ENCODE measurements at regions not wholly inside any gene's neighbourhood (a gene's known extent, or its start where the extent isn't known, plus 50 kb on each side); places are given as distances from the start of the nearest gene placed in this dataset.
"Not testable (repeated sequence)": the region's sequence is repeated elsewhere in the genome, so short reads cannot be mapped to it uniquely, and the experiment has no call there.

DNA sequence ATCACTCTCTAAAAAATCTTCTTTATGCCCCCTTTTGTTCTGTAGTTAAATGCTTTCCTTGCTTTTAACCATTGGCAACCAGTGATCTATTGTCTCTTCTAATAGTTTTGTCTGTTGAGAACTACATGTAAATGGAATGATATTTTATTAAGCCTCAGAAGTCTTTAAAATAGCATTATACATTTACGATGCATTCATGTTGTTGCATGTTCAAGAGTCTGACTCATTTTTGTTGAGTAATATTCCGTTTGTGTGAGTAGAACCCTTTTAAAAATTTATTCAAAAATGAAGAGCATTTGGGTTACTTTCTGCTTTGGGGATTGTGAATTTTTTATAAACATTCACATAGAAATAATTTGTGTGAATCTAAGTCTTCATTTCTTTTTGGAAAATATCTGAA lies 1352.9 kb downstream of the NCAM2 start:
- DNase-seq = no peak
- peaks cover 0 to 5% (median 0%) of the 10 kb centered on the region in 7 donors for H3K9me3 Mint-ChIP-seq
- H3K27me3 Mint-ChIP-seq = no peaks in the 10 kb centered on the region
- H3K4me1 Mint-ChIP-seq = no peaks in the 10 kb centered on the region
- H3K27ac Mint-ChIP-seq = no peak overlapping the region
- no peaks in the 10 kb centered on the region for H3K36me3 Mint-ChIP-seq
- no peak overlapping the region for H3K4me3 Mint-ChIP-seq
- ATAC-seq (ENCODE audit: low read depth in 2 of 2) = no peak

DNA sequence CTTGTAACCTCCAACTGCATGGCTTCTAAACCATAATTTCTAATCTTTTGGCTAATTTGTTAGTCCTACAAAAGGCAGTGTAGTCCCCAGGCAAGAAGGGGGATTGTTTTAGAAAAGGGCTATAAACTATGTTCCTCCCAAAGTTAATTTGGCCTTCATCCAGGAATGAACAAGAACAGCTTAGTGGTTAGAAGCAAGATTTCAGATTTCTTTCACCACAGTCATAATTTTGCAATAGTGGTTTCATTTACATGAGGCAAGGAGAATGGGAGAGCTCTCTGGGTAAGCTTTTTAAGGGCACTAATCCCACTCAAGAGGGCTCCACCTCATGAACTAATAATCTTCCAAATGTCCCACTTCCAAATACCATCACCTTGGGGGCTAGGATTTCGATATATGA lies 1353.9 kb downstream of the NCAM2 start:
- Mint-ChIP-seq H3K4me1 (no peaks in the 10 kb centered on the region), H3K9me3 (peaks cover 0 to 5% (median 0%) of the 10 kb centered on the region in 7 donors), H3K27ac (no peak overlapping the region), H3K36me3 (no peaks in the 10 kb centered on the region), H3K4me3 (no peak overlapping the region), H3K27me3 (no peaks in the 10 kb centered on the region)
- no peak for DNase-seq
- ATAC-seq (ENCODE audit: low read depth in 2 of 2) = no peak

DNA sequence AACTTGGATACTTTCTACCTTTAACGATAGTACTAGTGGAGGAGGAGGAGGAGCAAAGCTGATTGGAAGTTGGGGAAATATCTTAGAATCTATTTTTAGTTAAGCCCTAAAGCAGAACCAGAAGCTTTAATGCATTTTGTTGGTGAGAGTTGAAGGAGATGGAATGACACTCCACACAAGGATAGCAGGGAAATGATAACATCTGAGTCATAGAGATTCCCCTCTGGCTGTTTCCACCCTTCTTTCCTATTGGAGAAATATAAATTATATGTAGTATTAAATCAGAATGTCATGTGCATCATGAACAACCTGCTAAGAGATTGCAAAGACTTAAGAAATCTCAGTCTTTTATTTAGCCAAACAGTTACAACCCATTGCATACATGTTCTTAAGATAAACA lies 1357.7 kb downstream of the NCAM2 start:
- H3K27me3 Mint-ChIP-seq = no peaks in the 10 kb centered on the region
- DNase-seq = no peak
- H3K27ac Mint-ChIP-seq = no peak overlapping the region
- H3K4me3 Mint-ChIP-seq = no peak overlapping the region
- no peaks in the 10 kb centered on the region for H3K36me3 Mint-ChIP-seq
- no peaks in the 10 kb centered on the region for H3K4me1 Mint-ChIP-seq
- peaks cover 0 to 5% (median 0%) of the 10 kb centered on the region in 7 donors for H3K9me3 Mint-ChIP-seq
- ATAC-seq (ENCODE audit: low read depth in 2 of 2) = no peak

DNA sequence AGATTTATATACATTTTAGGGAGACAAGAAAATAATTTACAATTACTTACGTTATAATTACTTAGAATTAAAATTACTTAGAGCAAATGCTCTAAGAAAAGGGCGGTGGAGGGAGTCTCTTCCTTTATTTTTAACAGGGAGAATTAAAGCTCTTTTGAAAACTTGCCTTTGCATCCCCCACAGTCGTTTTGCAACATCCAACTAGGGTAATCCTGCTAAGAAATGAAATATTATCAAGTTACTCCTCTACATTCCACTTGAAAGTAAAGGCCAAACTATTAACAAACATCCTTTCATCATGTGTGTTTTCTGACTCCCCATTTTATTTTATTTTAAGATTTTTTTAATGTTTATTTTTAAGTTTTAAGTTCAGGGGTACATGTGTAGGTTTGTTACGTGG lies 1358.5 kb downstream of the NCAM2 start:
- no peaks in the 10 kb centered on the region for H3K36me3 Mint-ChIP-seq
- H3K4me1 Mint-ChIP-seq = no peaks in the 10 kb centered on the region
- no peak overlapping the region for H3K4me3 Mint-ChIP-seq
- H3K9me3 Mint-ChIP-seq = peaks cover 0 to 2% (median 0%) of the 10 kb centered on the region in 7 donors
- no peak overlapping the region for H3K27ac Mint-ChIP-seq
- DNase-seq (no peak), ATAC-seq (ENCODE audit: low read depth in 2 of 2) (no peak)
- no peaks in the 10 kb centered on the region for H3K27me3 Mint-ChIP-seq

DNA sequence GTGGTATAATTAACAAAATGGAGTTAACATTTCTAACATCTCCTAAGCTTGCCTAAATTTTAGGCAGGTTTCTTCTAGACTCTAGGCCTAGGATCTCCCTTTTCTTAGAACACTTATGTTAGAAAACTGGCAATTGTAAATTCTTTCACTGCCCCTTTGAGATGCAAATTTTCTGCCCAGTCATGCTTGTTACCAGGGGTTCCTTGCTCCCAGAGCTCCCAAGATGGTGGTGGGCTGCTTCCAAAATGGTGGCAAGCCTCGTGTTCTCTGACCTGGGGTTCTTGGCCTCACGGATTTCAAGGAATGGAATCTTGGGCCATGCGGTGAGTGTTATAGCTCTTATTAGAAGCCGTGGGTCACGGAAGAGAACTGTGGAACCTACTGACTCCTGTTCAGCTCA lies 1361.4 kb downstream of the NCAM2 start:
- not testable (repeated sequence) for DNase-seq; H3K4me3 Mint-ChIP-seq; H3K27ac Mint-ChIP-seq; H3K27me3 Mint-ChIP-seq; H3K36me3 Mint-ChIP-seq; H3K4me1 Mint-ChIP-seq; ATAC-seq (ENCODE audit: low read depth in 2 of 2); H3K9me3 Mint-ChIP-seq

DNA sequence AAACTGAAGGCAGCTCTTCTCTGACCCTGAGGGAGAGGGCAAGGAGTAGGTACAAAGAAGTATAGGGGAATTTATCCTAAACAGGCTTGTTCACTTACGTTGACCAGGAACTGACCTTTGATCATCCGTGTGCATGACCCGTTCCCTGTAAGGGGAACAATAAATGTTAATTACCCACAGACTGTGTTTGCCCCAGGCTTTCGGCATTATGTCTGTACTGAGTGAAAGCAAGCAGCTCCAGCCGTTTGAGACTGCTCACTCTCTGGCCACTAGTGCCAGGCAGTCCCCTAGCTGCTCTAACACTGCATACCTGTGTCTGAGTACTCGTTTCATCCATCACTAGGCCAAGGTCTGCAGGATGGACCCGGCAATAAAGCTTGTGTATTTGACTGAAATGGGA lies 1365.3 kb downstream of the NCAM2 start:
- Mint-ChIP-seq H3K27ac (peak overlapping the region in 1 of 6 donors; percentile 10), H3K4me3 (no peak overlapping the region), H3K27me3 (no peaks in the 10 kb centered on the region), H3K4me1 (no peaks in the 10 kb centered on the region), H3K9me3 (peaks cover 0 to 8% (median 0%) of the 10 kb centered on the region in 7 donors), H3K36me3 (no peaks in the 10 kb centered on the region)
- ATAC-seq (ENCODE audit: low read depth in 2 of 2) = no peak
- DNase-seq = no peak

DNA sequence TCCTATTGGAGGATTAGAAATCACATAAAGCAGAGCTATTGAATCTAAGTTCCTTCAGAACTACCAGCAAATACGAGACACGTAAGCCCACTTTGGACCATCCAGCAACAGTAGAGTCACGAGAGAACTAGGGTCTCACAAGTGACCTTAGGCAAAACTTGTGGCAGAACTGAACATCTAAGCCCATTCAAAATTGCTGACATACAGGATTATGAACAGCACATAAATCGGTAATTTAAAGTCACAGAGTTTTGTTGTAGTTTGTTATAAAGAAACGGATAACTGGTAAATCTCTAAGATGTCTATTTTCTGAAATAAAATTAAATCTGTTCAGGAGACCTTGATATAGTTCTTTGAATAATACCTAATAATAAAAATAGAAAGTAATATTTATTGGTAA lies 1366.0 kb downstream of the NCAM2 start:
- DNase-seq (no peak), ATAC-seq (ENCODE audit: low read depth in 2 of 2) (no peak)
- Mint-ChIP-seq H3K27me3 (no peaks in the 10 kb centered on the region), H3K9me3 (peaks cover 0 to 8% (median 0%) of the 10 kb centered on the region in 7 donors), H3K27ac (no peak overlapping the region), H3K4me3 (no peak overlapping the region), H3K36me3 (no peaks in the 10 kb centered on the region), H3K4me1 (no peaks in the 10 kb centered on the region)

DNA sequence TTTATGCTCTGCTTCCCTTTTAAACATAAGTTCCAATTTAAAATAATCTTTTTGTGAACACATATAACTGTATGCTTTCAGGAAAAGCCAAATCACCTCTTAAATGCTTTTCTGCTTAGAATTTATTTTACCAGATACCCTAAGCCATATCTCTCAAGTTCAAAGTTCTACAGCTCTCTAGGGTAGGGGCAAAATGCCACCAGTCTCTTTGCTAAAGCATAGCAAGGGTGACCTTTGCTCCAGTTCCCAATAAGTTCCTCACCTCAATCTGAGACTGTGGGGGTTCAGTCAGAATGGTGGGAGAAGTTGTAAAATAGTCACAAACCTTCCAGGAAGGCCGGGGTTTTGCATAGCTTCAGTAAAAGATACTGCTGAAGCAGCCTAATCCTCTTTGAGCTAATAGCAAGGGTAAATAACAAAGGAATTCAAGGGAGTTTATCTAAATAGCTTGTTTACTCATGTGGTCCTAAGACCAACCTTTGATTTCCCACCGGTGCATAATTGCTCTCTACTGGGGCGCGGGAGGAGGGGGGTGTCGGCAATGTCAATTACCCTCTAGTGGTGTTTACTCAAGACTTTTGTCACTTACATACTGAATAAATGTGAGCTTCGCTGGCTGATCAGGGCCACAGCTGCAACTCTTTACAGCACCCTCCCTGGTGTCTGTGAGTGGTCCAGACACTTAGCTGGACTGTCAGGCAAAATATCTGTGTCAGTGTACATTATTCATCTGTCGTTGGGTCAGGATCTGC lies 1376.2 kb downstream of the NCAM2 start:
- Mint-ChIP-seq H3K4me1 (no peaks in the 10 kb centered on the region), H3K4me3 (no peak overlapping the region), H3K9me3 (peaks cover 0 to 11% (median 4%) of the 10 kb centered on the region in 7 donors), H3K36me3 (no peaks in the 10 kb centered on the region), H3K27me3 (peaks cover 0 to 5% (median 0%) of the 10 kb centered on the region in 3 donors), H3K27ac (no peak overlapping the region)
- ATAC-seq (ENCODE audit: low read depth in 2 of 2) (no peak), DNase-seq (no peak)

DNA sequence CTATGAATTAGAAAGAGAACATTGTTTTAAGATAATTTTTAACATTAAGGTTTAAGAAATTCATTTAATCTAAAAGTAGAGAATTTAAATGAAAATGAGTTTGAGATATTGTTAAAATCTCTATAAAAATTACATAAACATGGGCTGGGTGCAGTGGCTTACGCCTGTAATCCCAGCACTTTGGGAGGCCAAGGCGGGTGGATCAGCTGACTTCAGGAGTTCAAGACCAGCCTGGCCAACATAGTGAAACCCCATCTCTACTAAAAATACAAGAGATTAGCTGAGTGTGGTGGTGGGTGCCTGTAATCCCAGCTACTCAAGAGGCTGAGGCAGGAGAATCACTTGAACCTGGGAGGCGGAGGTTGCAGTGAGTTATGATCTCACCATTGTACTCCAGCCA lies 1379.6 kb downstream of the NCAM2 start:
- ATAC-seq (ENCODE audit: low read depth in 2 of 2); H3K36me3 Mint-ChIP-seq; DNase-seq; H3K4me1 Mint-ChIP-seq; H3K9me3 Mint-ChIP-seq; H3K4me3 Mint-ChIP-seq; H3K27ac Mint-ChIP-seq; H3K27me3 Mint-ChIP-seq: not testable (repeated sequence)

DNA sequence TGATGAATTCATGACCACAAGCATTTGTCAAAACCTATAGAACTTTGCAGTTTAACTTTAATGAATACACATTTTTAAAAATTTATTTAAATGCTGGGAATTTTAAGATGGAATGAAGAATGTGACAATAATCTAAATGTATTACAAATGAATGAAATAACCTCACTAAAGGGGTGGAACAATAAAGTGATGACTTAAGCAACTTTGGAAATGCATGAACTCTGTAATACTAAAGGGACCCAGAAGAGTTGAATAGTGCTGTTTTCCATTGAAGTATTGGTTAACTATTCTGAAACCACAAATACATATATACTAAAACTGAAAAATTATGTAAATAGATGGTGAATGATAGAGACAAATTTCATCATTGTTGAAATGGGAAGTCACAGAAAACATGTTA lies 1395.1 kb downstream of the NCAM2 start:
- H3K27me3 Mint-ChIP-seq = no peaks in the 10 kb centered on the region
- H3K36me3 Mint-ChIP-seq = no peaks in the 10 kb centered on the region

DNA sequence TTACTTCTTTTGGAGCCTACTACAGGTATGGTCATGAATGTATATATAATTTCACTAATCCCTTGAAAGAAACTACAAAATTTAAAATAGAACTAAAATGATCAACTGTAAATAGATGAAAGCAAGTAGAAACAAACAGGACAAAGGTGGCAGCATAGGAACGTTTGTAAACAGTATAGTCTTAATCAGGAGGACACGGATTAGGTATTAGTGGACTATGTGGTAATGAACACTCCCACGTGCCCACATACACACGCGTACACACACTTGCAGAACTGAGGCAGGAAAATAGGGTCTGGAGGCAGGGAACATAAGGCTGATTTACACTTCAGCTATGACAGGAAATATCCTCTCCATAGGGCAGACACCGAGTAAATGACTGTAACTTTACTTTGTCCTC lies 1397.8 kb downstream of the NCAM2 start:
- no peaks in the 10 kb centered on the region for H3K36me3 Mint-ChIP-seq
- H3K27me3 Mint-ChIP-seq = no peaks in the 10 kb centered on the region
- H3K9me3 Mint-ChIP-seq = peaks cover 0 to 6% (median 0%) of the 10 kb centered on the region in 7 donors
- ATAC-seq (ENCODE audit: low read depth in 2 of 2) = no peak
- H3K4me3 Mint-ChIP-seq = no peak overlapping the region
- DNase-seq = no peak
- H3K4me1 Mint-ChIP-seq = no peaks in the 10 kb centered on the region
- no peak overlapping the region for H3K27ac Mint-ChIP-seq

More for the DNA sequence above, 1395.1 kb downstream of the NCAM2 start:
- DNase-seq (no peak), ATAC-seq (ENCODE audit: low read depth in 2 of 2) (no peak)
- Mint-ChIP-seq H3K4me3 (no peak overlapping the region), H3K4me1 (no peaks in the 10 kb centered on the region), H3K27ac (no peak overlapping the region), H3K9me3 (peaks cover 0 to 6% (median 0%) of the 10 kb centered on the region in 7 donors)

DNA sequence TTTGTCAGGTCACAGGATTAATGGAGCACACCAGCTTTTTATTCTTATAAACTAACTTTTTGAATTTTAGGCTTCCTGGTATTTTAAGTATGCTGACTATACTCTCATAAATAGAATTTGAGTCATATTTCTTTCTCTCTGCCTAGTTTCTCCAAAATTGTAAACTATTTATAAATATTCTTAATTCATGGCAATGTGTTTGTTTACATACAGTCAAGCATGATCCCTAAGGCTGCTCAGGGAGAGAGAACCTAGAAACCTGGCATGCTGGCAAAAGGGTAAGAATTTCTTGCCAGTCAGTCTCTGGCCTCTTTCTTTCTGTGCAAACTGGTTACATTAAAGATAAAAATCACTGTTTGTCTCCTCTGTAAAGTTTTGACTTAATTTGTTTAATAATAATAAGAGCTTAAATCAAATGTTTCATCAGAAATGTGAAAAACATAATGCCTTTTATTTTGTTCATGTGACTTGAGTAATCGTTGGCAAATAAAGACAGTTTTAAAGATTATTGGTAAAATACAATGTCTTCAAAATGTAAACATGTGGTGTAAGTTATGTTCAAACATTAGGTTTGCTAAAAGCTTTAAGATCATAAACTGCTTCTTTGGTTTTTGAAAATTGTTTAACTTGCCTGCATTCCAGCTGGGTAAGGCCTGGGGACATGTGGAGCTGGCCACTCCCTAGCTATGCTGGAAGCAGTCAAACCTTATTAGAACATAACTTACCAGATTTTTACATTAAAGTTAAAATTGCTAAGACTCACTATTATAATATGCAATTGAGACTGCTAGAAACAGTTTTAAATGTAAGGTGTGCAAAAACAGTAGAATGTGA lies 1401.7 kb downstream of the NCAM2 start:
- H3K9me3 Mint-ChIP-seq = peaks cover 0 to 6% (median 0%) of the 10 kb centered on the region in 7 donors
- H3K27ac Mint-ChIP-seq = no peak overlapping the region
- no peaks in the 10 kb centered on the region for H3K27me3 Mint-ChIP-seq
- H3K36me3 Mint-ChIP-seq = no peaks in the 10 kb centered on the region
- no peak for DNase-seq
- ATAC-seq (ENCODE audit: low read depth in 2 of 2) = no peak
- H3K4me1 Mint-ChIP-seq = no peaks in the 10 kb centered on the region
- H3K4me3 Mint-ChIP-seq = no peak overlapping the region

DNA sequence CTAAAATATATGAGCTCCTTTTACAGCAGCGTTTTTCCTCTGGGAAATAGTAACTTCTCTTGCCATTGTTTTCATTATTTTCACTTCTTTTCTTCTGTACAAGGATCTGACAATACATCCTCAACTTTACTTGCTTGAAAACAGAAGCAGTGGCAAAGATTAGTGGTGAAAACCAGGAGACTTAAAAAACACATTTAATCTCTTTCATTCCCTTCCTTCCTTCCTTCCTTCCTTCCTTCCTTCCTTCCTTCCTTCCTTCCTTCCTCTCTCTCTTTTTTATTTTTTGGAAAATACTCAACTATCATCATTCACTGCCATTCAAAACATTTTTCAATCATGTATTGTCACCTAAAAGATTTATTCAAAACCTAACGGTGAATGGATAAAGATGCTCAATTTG lies 1411.4 kb downstream of the NCAM2 start:
- no peak overlapping the region for H3K4me3 Mint-ChIP-seq
- H3K27ac Mint-ChIP-seq = no peak overlapping the region
- no peaks in the 10 kb centered on the region for H3K4me1 Mint-ChIP-seq
- no peaks in the 10 kb centered on the region for H3K27me3 Mint-ChIP-seq
- H3K36me3 Mint-ChIP-seq = no peaks in the 10 kb centered on the region
- H3K9me3 Mint-ChIP-seq = peaks cover 0 to 3% (median 0%) of the 10 kb centered on the region in 7 donors
- ATAC-seq (ENCODE audit: low read depth in 2 of 2) (no peak), DNase-seq (no peak)

DNA sequence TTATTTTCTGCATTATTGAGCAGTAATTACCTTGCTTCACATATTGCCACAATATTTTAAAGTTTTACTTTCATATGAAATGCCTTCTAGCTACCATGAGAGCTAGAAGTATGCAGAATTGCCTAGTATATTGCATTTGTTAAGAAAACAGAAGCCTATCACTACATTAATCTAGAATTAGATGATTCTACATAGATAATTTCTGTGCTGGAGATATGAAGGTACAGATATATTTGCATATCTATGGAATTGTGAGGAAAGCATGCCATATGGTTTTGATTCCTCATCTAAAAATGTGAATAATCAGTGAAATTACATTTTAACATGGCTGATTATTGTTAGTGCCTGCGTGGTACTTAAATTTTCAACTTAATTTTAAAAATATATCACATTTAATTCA lies 1418.3 kb downstream of the NCAM2 start:
- Mint-ChIP-seq H3K4me1 (peaks cover 0 to 9% (median 9%) of the 10 kb centered on the region in 3 donors), H3K9me3 (peaks cover 0 to 1% (median 0%) of the 10 kb centered on the region in 7 donors), H3K27me3 (no peaks in the 10 kb centered on the region), H3K4me3 (no peak overlapping the region), H3K27ac (no peak overlapping the region), H3K36me3 (no peaks in the 10 kb centered on the region)
- no peak for DNase-seq
- no peak for ATAC-seq (ENCODE audit: low read depth in 2 of 2)
